H9 (cell line): ENCODE measurements at regions not wholly inside any gene's neighbourhood (a gene's known extent, or its start where the extent isn't known, plus 50 kb on each side); places are given as distances from the start of the nearest gene placed in this dataset.

Source experiments
- DNase-seq: peaks from one replicate; pipeline ENCODE4 v3.0.0-alpha.2; 2017
- H2AFZ ChIP-seq: one replicate; pipeline ENCODE4 v1.6.1; 2013; ENCODE audit warnings: mild to moderate bottlenecking, low read length, control low read depth, moderate library complexity
- H2AK5ac ChIP-seq: 2 replicates; pipeline ENCODE4 v1.6.1; 2013; ENCODE audit warnings: low read length, control low read depth, mixed read lengths; ENCODE audit not compliant: insufficient read length
- H2BK120ac ChIP-seq: one replicate; pipeline ENCODE4 v1.6.1; 2013; ENCODE audit warnings: low read depth, mild to moderate bottlenecking, low read length, control low read depth, inconsistent platforms; ENCODE audit not compliant: poor library complexity, severe bottlenecking
- H2BK12ac ChIP-seq: 2 replicates; pipeline ENCODE4 v1.6.1; 2013; ENCODE audit warnings: low read length, control low read depth, mixed read lengths, low read depth; ENCODE audit not compliant: insufficient read length
- H2BK15ac ChIP-seq: 2 replicates; pipeline ENCODE4 v1.6.1; 2013; ENCODE audit warnings: low read depth, low read length, control low read depth
- H2BK20ac ChIP-seq: one replicate; pipeline ENCODE4 v1.6.1; 2013; ENCODE audit warnings: low read depth, mild to moderate bottlenecking, low read length, control low read depth, inconsistent platforms; ENCODE audit not compliant: poor library complexity, severe bottlenecking
- H2BK5ac ChIP-seq: 2 replicates; pipeline ENCODE4 v1.6.1; 2013; ENCODE audit warnings: low read length, control low read depth, mixed read lengths; ENCODE audit not compliant: insufficient read length
- H3K14ac ChIP-seq: 2 replicates; pipeline ENCODE4 v1.6.1; 2013; ENCODE audit warnings: low read length, control low read depth; ENCODE audit not compliant: insufficient read depth
- H3K18ac ChIP-seq: 2 replicates; pipeline ENCODE4 v1.6.1; 2013; ENCODE audit warnings: low read depth, mild to moderate bottlenecking, mixed read lengths, low read length, control low read depth; ENCODE audit not compliant: insufficient read length
- H3K23ac ChIP-seq: 2 replicates; pipeline ENCODE4 v1.6.1; 2013; ENCODE audit warnings: low read length, control low read depth, mixed read lengths, low read depth; ENCODE audit not compliant: insufficient read length
- H3K23me2 ChIP-seq: 2 replicates; pipeline ENCODE4 v1.6.1; 2013; ENCODE audit warnings: low read depth, mild to moderate bottlenecking, mixed read lengths, low read length, control low read depth; ENCODE audit not compliant: insufficient read length, poor library complexity, severe bottlenecking
- H3K27ac ChIP-seq: 2 replicates; pipeline ENCODE4 v1.5.1; 2013; ENCODE audit warnings: low read length, control low read depth, mixed read lengths, low read depth; ENCODE audit not compliant: insufficient read length
- H3K27me3 ChIP-seq: 2 replicates; pipeline ENCODE4 v1.6.1; 2013; ENCODE audit warnings: low read length, control low read depth, inconsistent platforms; ENCODE audit not compliant: insufficient read depth
- H3K4ac ChIP-seq: 2 replicates; pipeline ENCODE4 v1.6.1; 2013; ENCODE audit warnings: low read depth, mild to moderate bottlenecking, control low read depth, inconsistent platforms, low read length, moderate library complexity
- H3K4me1 ChIP-seq: 2 replicates; pipeline ENCODE4 v1.6.1; 2013; ENCODE audit warnings: low read length, control low read depth, inconsistent platforms; ENCODE audit not compliant: insufficient read depth
- H3K4me2 ChIP-seq: 2 replicates; pipeline ENCODE4 v1.6.1; 2013; ENCODE audit warnings: low read length, control low read depth, mixed read lengths; ENCODE audit not compliant: insufficient read length, insufficient read depth
- H3K56ac ChIP-seq: 2 replicates; pipeline ENCODE4 v1.6.1; 2013; ENCODE audit warnings: low read depth, mild to moderate bottlenecking, mixed read lengths, low read length, control low read depth; ENCODE audit not compliant: insufficient read length
- H3K79me1 ChIP-seq: 2 replicates; pipeline ENCODE4 v1.6.1; 2013; ENCODE audit warnings: low read depth, mild to moderate bottlenecking, moderate library complexity, low read length, control low read depth, inconsistent platforms; ENCODE audit not compliant: insufficient read depth, poor library complexity, severe bottlenecking
- H3K79me2 ChIP-seq: 2 replicates; pipeline ENCODE4 v1.6.1; 2013; ENCODE audit warnings: low read length, control low read depth, inconsistent platforms; ENCODE audit not compliant: insufficient read depth
- H3K9ac ChIP-seq: 2 replicates; pipeline ENCODE4 v1.6.1; 2013; ENCODE audit warnings: low read length, control low read depth, mixed read lengths; ENCODE audit not compliant: insufficient read length; ENCODE audit errors: extremely low read depth
- H3K9me3 ChIP-seq: one replicate; pipeline ENCODE4 v1.6.1; 2013; ENCODE audit warnings: low read depth, low read length, inconsistent platforms; ENCODE audit not compliant: control insufficient read depth
- H3T11ph ChIP-seq: one replicate; pipeline ENCODE4 v1.6.1; 2013; ENCODE audit warnings: mild to moderate bottlenecking, low read length, control low read depth, inconsistent platforms
- H4K20me1 ChIP-seq: one replicate; pipeline ENCODE4 v1.6.1; 2013; ENCODE audit not compliant: control insufficient read depth, insufficient read length, insufficient read depth
- H4K5ac ChIP-seq: 2 replicates; pipeline ENCODE4 v1.6.1; 2013; ENCODE audit warnings: low read depth, mild to moderate bottlenecking, mixed read lengths, low read length, control low read depth; ENCODE audit not compliant: insufficient read length
- H4K8ac ChIP-seq: replicated peaks from 2 replicates; pipeline ENCODE4 v1.6.1; 2013; ENCODE audit warnings: low read length, control low read depth, mixed read lengths, low read depth; ENCODE audit not compliant: insufficient read length
- H4K91ac ChIP-seq: 2 replicates; pipeline ENCODE4 v1.6.1; 2013; ENCODE audit warnings: low read depth, mild to moderate bottlenecking, moderate library complexity, mixed read lengths, low read length, control low read depth; ENCODE audit not compliant: insufficient read length
- H3K27ac Mint-ChIP-seq, 3 experiments: 2 replicates in 2 of 3; 3 replicates in 1 of 3; pipeline ENCODE4 v1.8.0; 2020 to 2021; ENCODE audit warnings: mixed read lengths in 3 of 3, mild to moderate bottlenecking in 1 of 3, moderate library complexity in 1 of 3
- H3K27me3 Mint-ChIP-seq: 2 replicates; pipeline ENCODE4 v1.8.0; 2021; ENCODE audit warnings: low read depth, mild to moderate bottlenecking, moderate library complexity, mixed read lengths
- H3K36me3 Mint-ChIP-seq, 3 experiments: 2 replicates in 2 of 3; 3 replicates in 1 of 3; pipeline ENCODE4 v1.8.0; 2020 to 2021; ENCODE audit warnings: low read depth in 3 of 3, mixed read lengths in 3 of 3; ENCODE audit not compliant: insufficient read depth in 1 of 3
- H3K4me1 Mint-ChIP-seq, 2 experiments: 2 replicates each; pipeline ENCODE4 v1.8.0; 2020; ENCODE audit warnings: mixed read lengths in 2 of 2
- H3K4me3 Mint-ChIP-seq, 2 experiments: 2 replicates in 1 of 2; 3 replicates in 1 of 2; pipeline ENCODE4 v1.8.0; 2020 to 2021; ENCODE audit warnings: mild to moderate bottlenecking in 2 of 2, mixed read lengths in 2 of 2, moderate library complexity in 1 of 2
- H3K9me3 Mint-ChIP-seq, 2 experiments: 2 replicates in 1 of 2; 3 replicates in 1 of 2; pipeline ENCODE4 v1.8.0; 2020; ENCODE audit warnings: mild to moderate bottlenecking in 2 of 2, mixed read lengths in 2 of 2, moderate library complexity in 1 of 2
- WGBS: extraction: QIAGEN DNeasy Blood & Tissue Kit; methylation state at CpG from one replicate; pipeline ENCODE4 v1.1.7; 2013; ENCODE audit warnings: missing lambda C conversion rate, low lambda C conversion rate, mixed read lengths; ENCODE audit not compliant: insufficient read length; ENCODE audit errors: extremely low coverage; 5-methylcytosine and 5-hydroxymethylcytosine counted together
- TF ChIP-seq, protein P1 (sequence below): fragments of 200-600 bp; sonication (generic); conservative IDR thresholded peaks from 3 replicates; pipeline ENCODE4 v1.8.0; 2021; ENCODE audit warnings: antibody characterized with exemption, mild to moderate bottlenecking

- Mint-ChIP-seq H3K4me3 (no peak overlapping the region), H3K9me3 (no peaks in the 10 kb centered on the region; a peak in 1 of 5 replicates), H3K27ac (no peak overlapping the region), H3K27me3 (peaks cover 97% of the 10 kb centered on the region), H3K4me1 (peaks cover 8 to 9% of the 10 kb centered on the region in 2 experiments), H3K36me3 (no peaks in the 10 kb centered on the region)
- Histone ChIP-seq H3K14ac (no peak overlapping the region), H3K79me2 (no peaks in the 10 kb centered on the region), H3K4me1 (peaks cover 3% of the 10 kb centered on the region; the same call in 1 of the 2 replicates), H2BK20ac (no peak overlapping the region), H2BK5ac (no peak overlapping the region), H3K4ac (no peak overlapping the region), H3K27me3 (peaks cover 26% of the 10 kb centered on the region; the same call in 1 of the 2 replicates), H2AFZ (no peak overlapping the region), H3K9ac (no peak overlapping the region), H3T11ph (no peak overlapping the region), H2BK120ac (no peak overlapping the region), H3K4me2 (no peak overlapping the region), H3K23me2 (no peaks in the 10 kb centered on the region), H3K23ac (no peak overlapping the region), H2AK5ac (no peak overlapping the region), H3K9me3 (no peaks in the 10 kb centered on the region), H3K56ac (no peak overlapping the region), H4K20me1 (no peaks in the 10 kb centered on the region), H2BK15ac (no peak overlapping the region), H3K27ac (no peak overlapping the region), H3K79me1 (no peaks in the 10 kb centered on the region), H4K91ac (no peak overlapping the region), H4K8ac (no peak overlapping the region), H3K18ac (peak overlapping the region; percentile 70), H2BK12ac (no peak overlapping the region), H4K5ac (no peak overlapping the region)
- DNase-seq = no peak
- TF ChIP-seq, protein P1, sequence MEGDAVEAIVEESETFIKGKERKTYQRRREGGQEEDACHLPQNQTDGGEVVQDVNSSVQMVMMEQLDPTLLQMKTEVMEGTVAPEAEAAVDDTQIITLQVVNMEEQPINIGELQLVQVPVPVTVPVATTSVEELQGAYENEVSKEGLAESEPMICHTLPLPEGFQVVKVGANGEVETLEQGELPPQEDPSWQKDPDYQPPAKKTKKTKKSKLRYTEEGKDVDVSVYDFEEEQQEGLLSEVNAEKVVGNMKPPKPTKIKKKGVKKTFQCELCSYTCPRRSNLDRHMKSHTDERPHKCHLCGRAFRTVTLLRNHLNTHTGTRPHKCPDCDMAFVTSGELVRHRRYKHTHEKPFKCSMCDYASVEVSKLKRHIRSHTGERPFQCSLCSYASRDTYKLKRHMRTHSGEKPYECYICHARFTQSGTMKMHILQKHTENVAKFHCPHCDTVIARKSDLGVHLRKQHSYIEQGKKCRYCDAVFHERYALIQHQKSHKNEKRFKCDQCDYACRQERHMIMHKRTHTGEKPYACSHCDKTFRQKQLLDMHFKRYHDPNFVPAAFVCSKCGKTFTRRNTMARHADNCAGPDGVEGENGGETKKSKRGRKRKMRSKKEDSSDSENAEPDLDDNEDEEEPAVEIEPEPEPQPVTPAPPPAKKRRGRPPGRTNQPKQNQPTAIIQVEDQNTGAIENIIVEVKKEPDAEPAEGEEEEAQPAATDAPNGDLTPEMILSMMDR = no peak
- WGBS = no CpG with 5 or more reads among the region's 8 CpGs
These were observed 155.0 kb upstream of the GCFC2 start for GRCh38 chr2:75865702-75866101.
